Epithelial cell of esophagus (primary cell): ENCODE measurements at regions not wholly inside any gene's neighbourhood (a gene's known extent, or its start where the extent isn't known, plus 50 kb on each side); places are given as distances from the start of the nearest gene placed in this dataset.
"Not testable (repeated sequence)": the region's sequence is repeated elsewhere in the genome, so short reads cannot be mapped to it uniquely, and the experiment has no call there.

Experiments
- DNase-seq: peaks from one replicate; pipeline ENCODE4 v3.0.0; 2010; ENCODE audit warnings: low read depth
- H3K4me3 ChIP-seq: 2 replicates; pipeline ENCODE4 v1.5.1; 2011; ENCODE audit warnings: mild to moderate bottlenecking, low read length, control low read depth
- CTCF ChIP-seq: IDR thresholded peaks from 2 replicates; pipeline ENCODE4 v1.5.1; 2011; ENCODE audit warnings: low read depth, mild to moderate bottlenecking, low read length, control low read depth, inconsistent platforms; ENCODE audit not compliant: insufficient read depth; ENCODE audit errors: missing control alignments

- no peak for DNase-seq
- H3K4me3 ChIP-seq: no peak overlapping the region
- no peak for TF ChIP-seq CTCF
Observed at GRCh38 chr14:103232031-103232808, 101.8 kb upstream of the EIF5 start.

- no peak for DNase-seq
- H3K4me3 ChIP-seq: no peak overlapping the region
- no peak for TF ChIP-seq CTCF
Observed at GRCh38 chr14:103232831-103233319, 101.2 kb upstream of the EIF5 start.

- TF ChIP-seq CTCF: no peak
- H3K4me3 ChIP-seq: no peak overlapping the region
- DNase-seq: no peak
Observed at GRCh38 chr14:103233328-103233727, 100.7 kb upstream of the EIF5 start.

GRCh38 chr14:103234826-103235225 is 99.2 kb upstream of the EIF5 start:
- H3K4me3 ChIP-seq, DNase-seq: not testable (repeated sequence)

GRCh38 chr14:103235506-103235905 is 98.5 kb upstream of the EIF5 start:
- not testable (repeated sequence) for H3K4me3 ChIP-seq, DNase-seq

- no peak for TF ChIP-seq CTCF
- H3K4me3 ChIP-seq: no peak overlapping the region
- DNase-seq: no peak
Observed at GRCh38 chr14:103239751-103240150, 94.3 kb upstream of the EIF5 start.

GRCh38 chr14:103241531-103241930 is 92.5 kb upstream of the EIF5 start:
- DNase-seq: no peak
- H3K4me3 ChIP-seq: no peak overlapping the region
- TF ChIP-seq CTCF: no peak
